ENCODE measurements at regions not wholly inside any gene's neighbourhood (a gene's known extent, or its start where the extent isn't known, plus 50 kb on each side); places are given as distances from the start of the nearest gene placed in this dataset.

- no peaks in the 10 kb centered on the region for H3K9me3 ChIP-seq (ENCODE audit: control insufficient read depth, low read depth, low read length)
- Mint-ChIP-seq H3K27ac (no peak overlapping the region), H3K9me3 (peaks cover 0 to 3% of the 10 kb centered on the region in 2 experiments; a peak in 2 of 5 replicates), H3K27me3 (ENCODE audit: low read depth) (no peaks in the 10 kb centered on the region), H3K4me1 (peaks cover 32 to 43% of the 10 kb centered on the region in 2 experiments), H3K36me3 (ENCODE audit: insufficient read depth in 1 of 3, low read depth in 3 of 3) (no peaks in the 10 kb centered on the region; a peak in 2 of 7 replicates), H3K4me3 (no peak overlapping the region)
- H4K5ac ChIP-seq (ENCODE audit: insufficient read length, low read depth, low read length) = no peak overlapping the region
- no peak overlapping the region for H3K4me2 ChIP-seq (ENCODE audit: insufficient read depth, insufficient read length, low read length)
- no peak overlapping the region for H3K56ac ChIP-seq (ENCODE audit: insufficient read length, low read depth, low read length)
- no peaks in the 10 kb centered on the region for H3K79me2 ChIP-seq (ENCODE audit: insufficient read depth, low read length)
- H3K23ac ChIP-seq (ENCODE audit: insufficient read length, low read depth, low read length) = no peak overlapping the region
- no peak overlapping the region for H2AK5ac ChIP-seq (ENCODE audit: insufficient read length, low read length)
- no peak overlapping the region for H2AFZ ChIP-seq (ENCODE audit: low read length)
- H4K20me1 ChIP-seq (ENCODE audit: control insufficient read depth, insufficient read depth, insufficient read length) = no peaks in the 10 kb centered on the region
- DNase-seq = no peak
- no peak overlapping the region for H3K18ac ChIP-seq (ENCODE audit: insufficient read length, low read depth, low read length)
- no peak for TF ChIP-seq CTCF (conservative IDR thresholded peaks at IDR 0.05)
- WGBS (ENCODE audit: extremely low coverage, insufficient read length, low lambda C conversion rate) = no CpG with 5 or more reads among the region's 2 CpGs
- H3K23me2 ChIP-seq (ENCODE audit: insufficient read length, low read depth, low read length, poor library complexity, severe bottlenecking) = no peaks in the 10 kb centered on the region
- no peak overlapping the region for H3K4ac ChIP-seq (ENCODE audit: low read depth, low read length)
- H3K27me3 ChIP-seq (ENCODE audit: insufficient read depth, low read length) = no peaks in the 10 kb centered on the region
- no peak overlapping the region for H4K8ac ChIP-seq (replicated peaks; ENCODE audit: insufficient read length, low read depth, low read length)
- no peak overlapping the region for H3K27ac ChIP-seq (ENCODE audit: insufficient read length, low read depth, low read length)
- no peak overlapping the region for H2BK12ac ChIP-seq (ENCODE audit: insufficient read length, low read depth, low read length)
- no peak overlapping the region for H2BK120ac ChIP-seq (ENCODE audit: low read depth, low read length, poor library complexity, severe bottlenecking)
- no peak overlapping the region for H2BK15ac ChIP-seq (ENCODE audit: low read depth, low read length)
- peaks cover 10% of the 10 kb centered on the region; the same call in 1 of the 2 replicates for H3K4me1 ChIP-seq (ENCODE audit: insufficient read depth, low read length)
- no peak overlapping the region for H2BK5ac ChIP-seq (ENCODE audit: insufficient read length, low read length)
- H4K91ac ChIP-seq (ENCODE audit: insufficient read length, low read depth, low read length) = no peak overlapping the region
- H3K14ac ChIP-seq (ENCODE audit: insufficient read depth, low read length) = no peak overlapping the region
- no peak overlapping the region for H2BK20ac ChIP-seq (ENCODE audit: low read depth, low read length, poor library complexity, severe bottlenecking)
- H3K9ac ChIP-seq (ENCODE audit: extremely low read depth, insufficient read length, low read length) = no peak overlapping the region
- H3K79me1 ChIP-seq (ENCODE audit: insufficient read depth, low read depth, low read length, poor library complexity, severe bottlenecking) = no peaks in the 10 kb centered on the region
- H3T11ph ChIP-seq (ENCODE audit: low read length) = no peak overlapping the region
These were observed 180.5 kb upstream of the ZNF462 start for GRCh38 chr9:106682420-106682819.

Measured in H9 (cell line).